SK-N-SH treated with all-trans-retinoic acid at 6 μM for 48 hours (cell line): ENCODE measurements at regions not wholly inside any gene's neighbourhood (a gene's known extent, or its start where the extent isn't known, plus 50 kb on each side); places are given as distances from the start of the nearest gene placed in this dataset.
A peak's percentile ranks its signal among the peaks of the same experiment; 100 is the strongest.

Experiments used
- ATAC-seq: fragments of 200-7000 bp; cut with Tn5 transposase; 3 replicates; pipeline ENCODE4 v1.9.1; 2020; ENCODE audit warnings: mild to moderate bottlenecking, moderate library complexity
- BACH2 ChIP-seq: fragments of 250-450 bp; sonication (Bioruptor Pico); IDR thresholded peaks from 2 replicates; pipeline ENCODE4 v1.9.0; 2021; ENCODE audit warnings: mild to moderate bottlenecking, borderline replicate concordance
- CSDC2 ChIP-seq: fragments of 250-450 bp; sonication (Bioruptor Pico); IDR thresholded peaks from 2 replicates; pipeline ENCODE4 v1.5.0; 2020; ENCODE audit warnings: mild to moderate bottlenecking, moderate library complexity
- CSRNP3 ChIP-seq: fragments of 250-450 bp; sonication (Bioruptor Pico); IDR thresholded peaks from 2 replicates; pipeline ENCODE4 v1.5.1; 2021; ENCODE audit warnings: mild to moderate bottlenecking, moderate library complexity
- ESRRG ChIP-seq: fragments of 250-450 bp; sonication (Bioruptor Pico); IDR thresholded peaks from 2 replicates; pipeline ENCODE4 v1.6.1; 2021; ENCODE audit warnings: mild to moderate bottlenecking
- GLIS3 ChIP-seq: fragments of 250-450 bp; sonication (Bioruptor Pico); IDR thresholded peaks from 2 replicates; pipeline ENCODE4 v1.5.0; 2020; ENCODE audit warnings: mild to moderate bottlenecking, moderate library complexity
- ISL1 ChIP-seq: fragments of 250-450 bp; sonication (Bioruptor Pico); IDR thresholded peaks from 2 replicates; pipeline ENCODE4 v2.1.2; 2022; ENCODE audit warnings: mild to moderate bottlenecking, moderate library complexity
- OSR1 ChIP-seq: fragments of 250-450 bp; sonication (Bioruptor Pico); IDR thresholded peaks from 2 replicates; pipeline ENCODE4 v1.8.0; 2022; ENCODE audit warnings: moderate library complexity, mild to moderate bottlenecking, inconsistent platforms
- PPARA ChIP-seq: fragments of 250-450 bp; sonication (Bioruptor Pico); IDR thresholded peaks from 2 replicates; pipeline ENCODE4 v1.5.0; 2020; ENCODE audit warnings: mild to moderate bottlenecking, borderline replicate concordance
- RARB ChIP-seq: fragments of 250-450 bp; sonication (Bioruptor Pico); IDR thresholded peaks from 2 replicates; pipeline ENCODE4 v1.8.0; 2021; ENCODE audit warnings: mild to moderate bottlenecking, moderate library complexity
- SNAI2 ChIP-seq: fragments of 250-450 bp; sonication (Bioruptor Pico); IDR thresholded peaks from 2 replicates; pipeline ENCODE4 v1.5.0; 2020; ENCODE audit warnings: mild to moderate bottlenecking, moderate library complexity
- TCF4 ChIP-seq: fragments of 250-450 bp; sonication (Bioruptor Pico); IDR thresholded peaks from 2 replicates; pipeline ENCODE4 v1.8.0; 2021; ENCODE audit warnings: mild to moderate bottlenecking, moderate library complexity, borderline replicate concordance
- TOX ChIP-seq: fragments of 250-450 bp; sonication (Bioruptor Pico); IDR thresholded peaks from 2 replicates; pipeline ENCODE4 v1.8.0; 2021; ENCODE audit warnings: mild to moderate bottlenecking, moderate library complexity, borderline replicate concordance
- TSHZ2 ChIP-seq: fragments of 250-450 bp; sonication (Bioruptor Pico); IDR thresholded peaks from 2 replicates; pipeline ENCODE4 v1.5.0; 2020; ENCODE audit warnings: mild to moderate bottlenecking, moderate library complexity
- ZC3H10 ChIP-seq: fragments of 250-450 bp; sonication (Bioruptor Pico); IDR thresholded peaks from 2 replicates; pipeline ENCODE4 v1.5.1; 2021; ENCODE audit warnings: mild to moderate bottlenecking, moderate library complexity
- ZFP3 ChIP-seq: fragments of 250-450 bp; sonication (Bioruptor Pico); IDR thresholded peaks from 2 replicates; pipeline ENCODE4 v1.5.0; 2020; ENCODE audit warnings: mild to moderate bottlenecking, moderate library complexity
- ZFP30 ChIP-seq: fragments of 450-650 bp; formaldehyde crosslinking; IDR thresholded peaks from 2 replicates; pipeline ENCODE4 v1.5.0; 2022; ENCODE audit warnings: mild to moderate bottlenecking, moderate library complexity
- ZNF565 ChIP-seq: fragments of 450-650 bp; formaldehyde crosslinking; conservative IDR thresholded peaks from 2 replicates; pipeline ENCODE4 v1.5.0; 2020; ENCODE audit warnings: low read depth, mild to moderate bottlenecking, moderate library complexity
- ZNF70 ChIP-seq: fragments of 450-650 bp; formaldehyde crosslinking; IDR thresholded peaks from 2 replicates; pipeline ENCODE4 v1.5.0; 2020; ENCODE audit warnings: mild to moderate bottlenecking, moderate library complexity
- ZNF8 ChIP-seq: fragments of 450-650 bp; formaldehyde crosslinking; IDR thresholded peaks from 2 replicates; pipeline ENCODE4 v1.5.0; 2020; ENCODE audit warnings: mild to moderate bottlenecking, moderate library complexity
- TF ChIP-seq, protein P1 (sequence below): fragments of 250-450 bp; sonication (Bioruptor Pico); IDR thresholded peaks from 2 replicates; pipeline ENCODE4 v1.8.0; 2021; ENCODE audit warnings: low read depth, mild to moderate bottlenecking, moderate library complexity, borderline replicate concordance
- TF ChIP-seq, protein P2 (sequence below): fragments of 250-450 bp; sonication (Bioruptor Pico); IDR thresholded peaks from 2 replicates; pipeline ENCODE4 v1.8.0; 2020; ENCODE audit warnings: mild to moderate bottlenecking, moderate library complexity, borderline replicate concordance

GRCh38 chr3:132248490-132248889 lies 68.7 kb upstream of the ACP3 start:
- no peak for ATAC-seq
- no peak for TF ChIP-seq ZNF70
- TF ChIP-seq ZC3H10 (CRISPR knock-in tag) = no peak
- TF ChIP-seq ZNF565 (CRISPR knock-in tag) = no peak

DNA sequence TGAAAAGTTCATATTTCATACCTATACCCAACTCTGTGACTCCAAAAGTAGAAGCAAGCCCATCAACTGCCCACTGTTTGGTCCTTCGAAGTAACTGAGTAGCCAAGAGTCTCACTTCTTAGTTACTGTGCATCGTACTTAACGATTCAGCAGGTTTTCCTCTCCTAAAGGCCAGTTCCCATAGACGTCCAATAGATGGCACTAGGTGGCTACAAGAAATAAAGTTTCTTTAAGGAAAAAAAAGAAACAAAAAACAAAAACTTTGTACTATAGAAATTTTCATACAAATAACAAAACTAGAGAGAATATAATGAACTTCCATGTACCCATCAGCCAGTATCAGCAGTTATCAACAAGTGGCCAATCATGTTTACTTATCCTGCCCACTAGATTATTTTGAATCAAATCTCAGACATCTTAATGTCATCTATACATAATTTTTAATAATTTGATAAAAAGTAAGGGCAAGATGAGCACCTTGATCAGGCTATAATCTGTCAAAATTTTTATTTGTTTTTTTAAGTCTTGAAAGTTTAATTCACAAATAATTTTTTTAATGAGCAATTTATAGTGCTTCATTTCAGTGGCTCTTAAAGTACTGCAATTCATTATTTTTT lies 63.8 kb upstream of the ACP3 start:
- TF ChIP-seq GLIS3 (CRISPR knock-in tag) (no peak), SNAI2 (CRISPR knock-in tag) (no peak), OSR1 (CRISPR knock-in tag) (no peak), TCF4 (CRISPR knock-in tag) (no peak)
- TF ChIP-seq, protein P1, sequence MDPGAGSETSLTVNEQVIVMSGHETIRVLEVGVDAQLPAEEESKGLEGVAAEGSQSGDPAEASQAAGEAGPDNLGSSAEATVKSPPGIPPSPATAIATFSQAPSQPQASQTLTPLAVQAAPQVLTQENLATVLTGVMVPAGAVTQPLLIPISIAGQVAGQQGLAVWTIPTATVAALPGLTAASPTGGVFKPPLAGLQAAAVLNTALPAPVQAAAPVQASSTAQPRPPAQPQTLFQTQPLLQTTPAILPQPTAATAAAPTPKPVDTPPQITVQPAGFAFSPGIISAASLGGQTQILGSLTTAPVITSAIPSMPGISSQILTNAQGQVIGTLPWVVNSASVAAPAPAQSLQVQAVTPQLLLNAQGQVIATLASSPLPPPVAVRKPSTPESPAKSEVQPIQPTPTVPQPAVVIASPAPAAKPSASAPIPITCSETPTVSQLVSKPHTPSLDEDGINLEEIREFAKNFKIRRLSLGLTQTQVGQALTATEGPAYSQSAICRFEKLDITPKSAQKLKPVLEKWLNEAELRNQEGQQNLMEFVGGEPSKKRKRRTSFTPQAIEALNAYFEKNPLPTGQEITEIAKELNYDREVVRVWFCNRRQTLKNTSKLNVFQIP (CRISPR knock-in tag) = no peak
- ATAC-seq = peak; percentile 88

GRCh38 chr3:132254076-132254755 lies 63.0 kb upstream of the ACP3 start:
- ATAC-seq = no peak
- TF ChIP-seq SNAI2 (CRISPR knock-in tag) = no peak
- no peak for TF ChIP-seq ZNF565 (CRISPR knock-in tag)
- no peak for TF ChIP-seq ISL1
- no peak for TF ChIP-seq RARB (CRISPR knock-in tag)
- no peak for TF ChIP-seq ZNF70
- TF ChIP-seq CSDC2 (CRISPR knock-in tag) = no peak
- no peak for TF ChIP-seq BACH2 (CRISPR knock-in tag)
- TF ChIP-seq TOX = no peak
- TF ChIP-seq, protein P2, sequence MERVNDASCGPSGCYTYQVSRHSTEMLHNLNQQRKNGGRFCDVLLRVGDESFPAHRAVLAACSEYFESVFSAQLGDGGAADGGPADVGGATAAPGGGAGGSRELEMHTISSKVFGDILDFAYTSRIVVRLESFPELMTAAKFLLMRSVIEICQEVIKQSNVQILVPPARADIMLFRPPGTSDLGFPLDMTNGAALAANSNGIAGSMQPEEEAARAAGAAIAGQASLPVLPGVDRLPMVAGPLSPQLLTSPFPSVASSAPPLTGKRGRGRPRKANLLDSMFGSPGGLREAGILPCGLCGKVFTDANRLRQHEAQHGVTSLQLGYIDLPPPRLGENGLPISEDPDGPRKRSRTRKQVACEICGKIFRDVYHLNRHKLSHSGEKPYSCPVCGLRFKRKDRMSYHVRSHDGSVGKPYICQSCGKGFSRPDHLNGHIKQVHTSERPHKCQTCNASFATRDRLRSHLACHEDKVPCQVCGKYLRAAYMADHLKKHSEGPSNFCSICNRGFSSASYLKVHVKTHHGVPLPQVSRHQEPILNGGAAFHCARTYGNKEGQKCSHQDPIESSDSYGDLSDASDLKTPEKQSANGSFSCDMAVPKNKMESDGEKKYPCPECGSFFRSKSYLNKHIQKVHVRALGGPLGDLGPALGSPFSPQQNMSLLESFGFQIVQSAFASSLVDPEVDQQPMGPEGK (CRISPR knock-in tag) = no peak
- TF ChIP-seq ESRRG (CRISPR knock-in tag) = no peak
- no peak for TF ChIP-seq ZC3H10 (CRISPR knock-in tag)
- no peak for TF ChIP-seq TSHZ2
- TF ChIP-seq CSRNP3 (CRISPR knock-in tag) = no peak
- no peak for TF ChIP-seq OSR1 (CRISPR knock-in tag)
- no peak for TF ChIP-seq ZNF8 (CRISPR knock-in tag)
- TF ChIP-seq ZFP30 (CRISPR knock-in tag) = no peak
- TF ChIP-seq, protein P1 (CRISPR knock-in tag) = no peak
- no peak for TF ChIP-seq TCF4 (CRISPR knock-in tag)
- TF ChIP-seq ZFP3 (CRISPR knock-in tag) = no peak
- no peak for TF ChIP-seq PPARA (CRISPR knock-in tag)
